ENCODE measurements at regions not wholly inside any gene's neighbourhood (a gene's known extent, or its start where the extent isn't known, plus 50 kb on each side); places are given as distances from the start of the nearest gene placed in this dataset.

- Mint-ChIP-seq H3K4me3 (no peak overlapping the region), H3K4me1 (no peaks in the 10 kb centered on the region), H3K36me3 (no peaks in the 10 kb centered on the region), H3K27ac (no peak overlapping the region), H3K27me3 (no peaks in the 10 kb centered on the region), H3K9me3 (peaks cover 25% of the 10 kb centered on the region)
These were observed 491.8 kb downstream of the BTBD3 start for GRCh38 chr20:12409501-12409900.

DNA sequence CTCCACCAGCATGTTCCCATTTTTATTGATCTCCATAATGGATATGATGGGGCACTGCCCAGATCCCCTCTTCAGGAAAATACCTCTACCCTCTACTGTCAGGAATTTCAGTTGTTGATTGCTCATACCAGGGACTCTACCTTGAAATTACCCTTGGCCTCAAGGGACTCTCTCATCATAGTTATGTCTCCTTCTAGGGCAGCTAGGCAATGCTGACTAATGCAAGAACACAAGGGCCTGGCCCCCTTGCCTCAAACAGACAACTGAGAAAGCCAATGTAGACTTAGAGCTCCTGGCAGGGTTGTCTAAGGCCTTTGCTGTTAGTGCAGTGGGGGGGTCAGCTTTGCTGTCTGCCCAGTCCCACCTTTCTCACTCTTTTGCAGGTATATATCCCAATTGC lies 493.1 kb downstream of the BTBD3 start:
- Mint-ChIP-seq H3K9me3 (peaks cover 24% of the 10 kb centered on the region), H3K36me3 (no peaks in the 10 kb centered on the region), H3K4me3 (no peak overlapping the region), H3K4me1 (no peaks in the 10 kb centered on the region), H3K27me3 (no peaks in the 10 kb centered on the region), H3K27ac (no peak overlapping the region)

- H3K36me3 Mint-ChIP-seq: no peaks in the 10 kb centered on the region
- H3K27ac Mint-ChIP-seq: no peak overlapping the region
- no peaks in the 10 kb centered on the region for H3K4me1 Mint-ChIP-seq
- no peak overlapping the region for H3K4me3 Mint-ChIP-seq
- H3K9me3 Mint-ChIP-seq: peaks cover 24% of the 10 kb centered on the region
- H3K27me3 Mint-ChIP-seq: no peaks in the 10 kb centered on the region
These were observed 493.7 kb downstream of the BTBD3 start for GRCh38 chr20:12411246-12411940.

GRCh38 chr20:12413116-12413515 lies 495.4 kb downstream of the BTBD3 start:
- Mint-ChIP-seq H3K27ac (no peak overlapping the region), H3K9me3 (peaks cover 22% of the 10 kb centered on the region), H3K27me3 (no peaks in the 10 kb centered on the region), H3K4me1 (no peaks in the 10 kb centered on the region), H3K4me3 (no peak overlapping the region), H3K36me3 (no peaks in the 10 kb centered on the region)

DNA sequence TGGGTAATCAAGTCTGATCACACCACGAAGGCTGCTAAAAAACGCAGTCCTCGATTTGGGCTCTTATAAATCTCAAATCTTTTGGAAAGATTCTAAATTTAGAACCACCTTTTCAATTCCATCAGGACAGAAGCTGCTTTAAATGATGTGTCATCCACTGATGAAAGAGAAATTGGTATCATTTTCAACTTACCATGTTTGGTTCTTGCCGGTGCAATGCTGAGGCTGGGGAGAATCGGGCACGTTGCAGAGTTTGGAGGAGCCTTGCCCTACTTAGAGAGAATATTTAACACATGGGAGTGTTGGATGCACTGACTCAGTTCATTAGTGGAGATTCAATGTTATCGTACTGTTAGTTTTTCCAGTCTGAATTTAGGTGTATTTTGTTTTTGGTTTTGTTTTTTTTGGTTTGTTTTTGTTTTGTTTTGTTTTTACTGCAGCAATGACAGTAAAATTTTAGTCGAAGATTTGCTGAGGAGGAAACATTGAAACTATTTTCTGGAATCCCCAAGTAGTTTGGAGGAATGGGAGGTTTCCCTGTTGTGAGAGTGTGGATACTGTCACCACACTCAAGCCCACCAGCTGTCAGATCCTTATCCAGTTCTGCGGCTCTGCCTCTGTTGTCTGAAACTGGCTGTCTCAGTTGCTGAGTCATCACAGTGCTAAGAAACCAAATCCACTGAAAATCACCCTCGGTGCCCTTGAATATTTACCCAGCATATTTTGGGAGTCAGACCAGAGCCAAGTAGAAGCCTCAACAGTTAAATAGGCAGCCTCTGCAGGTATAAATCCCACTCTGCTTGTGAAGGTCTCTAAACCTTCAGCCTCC lies 497.0 kb downstream of the BTBD3 start:
- H3K4me3 Mint-ChIP-seq: no peak overlapping the region
- H3K27me3 Mint-ChIP-seq: no peaks in the 10 kb centered on the region
- H3K4me1 Mint-ChIP-seq: no peaks in the 10 kb centered on the region
- peaks cover 18% of the 10 kb centered on the region for H3K9me3 Mint-ChIP-seq
- H3K36me3 Mint-ChIP-seq: no peaks in the 10 kb centered on the region
- H3K27ac Mint-ChIP-seq: no peak overlapping the region

- Mint-ChIP-seq H3K4me1 (no peaks in the 10 kb centered on the region), H3K4me3 (no peak overlapping the region), H3K27ac (no peak overlapping the region)
These were observed 498.6 kb downstream of the BTBD3 start for GRCh38 chr20:12416281-12416680.

GRCh38 chr20:12433724-12434123 lies 516.0 kb downstream of the BTBD3 start:
- Mint-ChIP-seq H3K4me3 (no peak overlapping the region), H3K27ac (no peak overlapping the region), H3K9me3 (peaks cover 9% of the 10 kb centered on the region), H3K36me3 (no peaks in the 10 kb centered on the region), H3K27me3 (no peaks in the 10 kb centered on the region), H3K4me1 (no peaks in the 10 kb centered on the region)

More at GRCh38 chr20:12416281-12416680, 498.6 kb downstream of the BTBD3 start:
- Mint-ChIP-seq H3K36me3 (no peaks in the 10 kb centered on the region), H3K27me3 (no peaks in the 10 kb centered on the region), H3K9me3 (peaks cover 19% of the 10 kb centered on the region)

- Mint-ChIP-seq H3K4me3 (no peak overlapping the region), H3K4me1 (no peaks in the 10 kb centered on the region), H3K9me3 (peaks cover 9% of the 10 kb centered on the region), H3K27me3 (no peaks in the 10 kb centered on the region), H3K27ac (no peak overlapping the region), H3K36me3 (no peaks in the 10 kb centered on the region)
These were observed 517.0 kb downstream of the BTBD3 start for GRCh38 chr20:12434672-12435071.

- Mint-ChIP-seq H3K4me1 (no peaks in the 10 kb centered on the region), H3K36me3 (no peaks in the 10 kb centered on the region), H3K4me3 (no peak overlapping the region), H3K27me3 (no peaks in the 10 kb centered on the region), H3K27ac (no peak overlapping the region), H3K9me3 (peaks cover 9% of the 10 kb centered on the region)
These were observed 517.6 kb downstream of the BTBD3 start for GRCh38 chr20:12435268-12435667.

- no peaks in the 10 kb centered on the region for H3K36me3 Mint-ChIP-seq
- H3K27me3 Mint-ChIP-seq: no peaks in the 10 kb centered on the region
- peaks cover 6% of the 10 kb centered on the region for H3K9me3 Mint-ChIP-seq
These were observed 536.0 kb downstream of the BTBD3 start for GRCh38 chr20:12453711-12454110.

GRCh38 chr20:12455148-12455547 lies 537.5 kb downstream of the BTBD3 start:
- Mint-ChIP-seq H3K9me3 (peaks cover 6% of the 10 kb centered on the region), H3K4me3 (no peak overlapping the region), H3K27me3 (no peaks in the 10 kb centered on the region), H3K27ac (no peak overlapping the region), H3K4me1 (no peaks in the 10 kb centered on the region), H3K36me3 (no peaks in the 10 kb centered on the region)

More at GRCh38 chr20:12453711-12454110, 536.0 kb downstream of the BTBD3 start:
- no peak overlapping the region for H3K4me3 Mint-ChIP-seq
- no peak overlapping the region for H3K27ac Mint-ChIP-seq
- no peaks in the 10 kb centered on the region for H3K4me1 Mint-ChIP-seq

- Mint-ChIP-seq H3K27ac (no peak overlapping the region), H3K4me3 (no peak overlapping the region), H3K9me3 (peaks cover 18% of the 10 kb centered on the region), H3K36me3 (no peaks in the 10 kb centered on the region), H3K27me3 (no peaks in the 10 kb centered on the region), H3K4me1 (no peaks in the 10 kb centered on the region)
These were observed 540.5 kb downstream of the BTBD3 start for GRCh38 chr20:12458241-12458640.

GRCh38 chr20:12464036-12464435 lies 544.7 kb upstream of the SPTLC3 start:
- H3K27me3 Mint-ChIP-seq: no peaks in the 10 kb centered on the region
- H3K9me3 Mint-ChIP-seq: peaks cover 18% of the 10 kb centered on the region
- no peak overlapping the region for H3K4me3 Mint-ChIP-seq
- no peaks in the 10 kb centered on the region for H3K4me1 Mint-ChIP-seq
- no peak overlapping the region for H3K27ac Mint-ChIP-seq
- H3K36me3 Mint-ChIP-seq: no peaks in the 10 kb centered on the region

- no peaks in the 10 kb centered on the region for H3K4me1 Mint-ChIP-seq
- no peaks in the 10 kb centered on the region for H3K27me3 Mint-ChIP-seq
- peaks cover 13% of the 10 kb centered on the region for H3K9me3 Mint-ChIP-seq
- H3K4me3 Mint-ChIP-seq: no peak overlapping the region
- no peak overlapping the region for H3K27ac Mint-ChIP-seq
- no peaks in the 10 kb centered on the region for H3K36me3 Mint-ChIP-seq
These were observed 541.9 kb upstream of the SPTLC3 start for GRCh38 chr20:12466915-12467314.

DNA sequence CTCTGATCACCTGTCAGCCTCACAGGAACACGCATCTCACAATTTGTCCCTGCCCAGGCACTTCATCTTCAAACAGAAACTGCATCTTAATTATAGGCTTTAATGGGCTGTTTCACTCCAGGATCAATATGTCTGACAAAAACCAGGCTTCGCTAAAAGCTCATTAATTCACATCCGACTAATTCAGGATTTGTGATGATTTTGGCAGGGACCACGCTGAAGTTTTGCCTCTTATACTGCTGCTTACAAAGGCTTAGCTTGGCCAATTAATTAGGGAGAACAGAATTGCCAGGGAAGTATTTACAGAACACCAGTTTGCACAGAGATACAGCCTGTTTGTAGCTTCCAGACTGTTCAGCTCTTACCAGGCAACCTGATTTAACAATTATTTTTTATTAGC lies 541.0 kb upstream of the SPTLC3 start:
- H3K27me3 Mint-ChIP-seq: no peaks in the 10 kb centered on the region

DNA sequence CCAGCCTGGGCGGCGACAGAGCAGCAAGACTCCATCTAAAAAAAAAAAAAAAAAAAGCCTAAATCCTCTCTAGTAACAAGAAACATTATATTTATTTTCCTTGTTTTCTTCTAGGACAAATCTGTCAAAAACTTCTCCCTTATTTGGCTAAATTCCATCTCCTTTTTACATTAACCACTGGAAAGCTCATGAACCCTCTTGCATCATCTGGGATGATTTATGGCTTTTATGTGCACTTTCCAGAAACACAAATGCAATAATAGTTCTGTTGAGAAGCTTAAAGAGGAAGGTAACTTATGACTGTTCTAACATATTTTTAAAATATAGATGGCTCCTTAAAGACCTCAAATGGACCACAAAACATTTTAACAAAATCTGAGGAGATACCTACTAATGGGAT lies 526.1 kb upstream of the SPTLC3 start:
- Mint-ChIP-seq H3K27me3 (no peaks in the 10 kb centered on the region), H3K4me1 (no peaks in the 10 kb centered on the region), H3K4me3 (no peak overlapping the region), H3K9me3 (peaks cover 5% of the 10 kb centered on the region), H3K36me3 (no peaks in the 10 kb centered on the region), H3K27ac (no peak overlapping the region)

More for the DNA sequence above, 541.0 kb upstream of the SPTLC3 start:
- Mint-ChIP-seq H3K4me3 (no peak overlapping the region), H3K27ac (no peak overlapping the region), H3K4me1 (no peaks in the 10 kb centered on the region), H3K9me3 (peaks cover 7% of the 10 kb centered on the region), H3K36me3 (no peaks in the 10 kb centered on the region)

Data from activated naive CD4-positive, alpha-beta T cell treated with anti-CD3 and anti-CD28 coated beads, Interleukin-2, amount 50 U/mL, for 24 hours (primary cell).